PC-3 (cell line): ENCODE measurements at regions not wholly inside any gene's neighbourhood (a gene's known extent, or its start where the extent isn't known, plus 50 kb on each side); places are given as distances from the start of the nearest gene placed in this dataset.
"Not testable (repeated sequence)": the region's sequence is repeated elsewhere in the genome, so short reads cannot be mapped to it uniquely, and the experiment has no call there.

ENCODE experiments used
- ATAC-seq: fragments of 200-7000 bp; cut with Tn5 transposase; 2 replicates; pipeline ENCODE4 v1.9.1; 2020; ENCODE audit warnings: mild to moderate bottlenecking, moderate library complexity
- BruUV-seq: library from RNA; stranded (reverse); fragments of 400-500 nt; replicated peaks from 2 replicates; lab custom pipeline; 2021; lab: Mats Ljungman, UMichigan
- CTCF ChIA-PET: fragments of 300-600 bp; sonication (Branson Sonifier 250); formaldehyde crosslinking; loops from one replicate; lab custom pipeline; 2022; ENCODE audit warnings: antibody characterized with exemption; lab: Charles Lee
- POLR2A ChIA-PET: fragments of 300-600 bp; sonication (Branson Sonifier 250); formaldehyde crosslinking; loops from one replicate; lab custom pipeline; 2022; ENCODE audit warnings: antibody characterized with exemption; ENCODE audit not compliant: unreplicated experiment; lab: Charles Lee
- DNase-seq: peaks from one replicate; pipeline ENCODE4 v3.0.0-alpha.2; 2015
- H2AFZ ChIP-seq: fragments of 300-600 bp; sonication (generic); 2 replicates; pipeline ENCODE4 v1.6.0; 2016; ENCODE audit warnings: antibody characterized with exemption, low read length
- H3F3A ChIP-seq: fragments of 300-600 bp; sonication (generic); one replicate; pipeline ENCODE4 v1.6.0; 2017; ENCODE audit warnings: antibody characterized with exemption, low read length, control low read depth, mild to moderate bottlenecking; ENCODE audit not compliant: unreplicated experiment
- H3K27ac ChIP-seq: fragments of 300-600 bp; sonication (generic); 2 replicates; pipeline ENCODE4 v1.5.1; 2016; ENCODE audit warnings: mild to moderate bottlenecking, low read length
- H3K27me3 ChIP-seq: fragments of 300-600 bp; sonication (generic); 2 replicates; pipeline ENCODE4 v1.6.1; 2016; ENCODE audit warnings: low read length, mixed read lengths
- H3K36me3 ChIP-seq: fragments of 300-600 bp; sonication (generic); 2 replicates; pipeline ENCODE4 v1.6.1; 2016; ENCODE audit warnings: low read depth, mixed run types, low read length, mixed read lengths
- H3K4me1 ChIP-seq: fragments of 300-600 bp; sonication (generic); 2 replicates; pipeline ENCODE4 v1.5.1; 2016; ENCODE audit warnings: low read length; ENCODE audit not compliant: insufficient read depth
- H3K4me2 ChIP-seq: fragments of 300-600 bp; sonication (generic); 2 replicates; pipeline ENCODE4 v1.6.0; 2016; ENCODE audit warnings: low read length
- H3K4me3 ChIP-seq: fragments of 300-600 bp; sonication (generic); 2 replicates; pipeline ENCODE4 v1.5.1; 2016; ENCODE audit warnings: mild to moderate bottlenecking, low read length, mixed read lengths
- H3K79me2 ChIP-seq: fragments of 300-600 bp; sonication (generic); 2 replicates; pipeline ENCODE4 v1.6.1; 2017; ENCODE audit warnings: low read length, mixed read lengths
- H3K9ac ChIP-seq: fragments of 300-600 bp; sonication (generic); 2 replicates; pipeline ENCODE4 v1.6.0; 2016; ENCODE audit warnings: mild to moderate bottlenecking, low read length
- H3K9me2 ChIP-seq: fragments of 300-600 bp; sonication (generic); replicated peaks from 2 replicates; pipeline ENCODE4 v1.6.1; 2016; ENCODE audit warnings: mixed run types, low read length, mixed read lengths
- H3K9me3 ChIP-seq: fragments of 300-600 bp; sonication (generic); 2 replicates; pipeline ENCODE4 v1.6.1; 2016; ENCODE audit warnings: low read length, mixed read lengths
- H4K20me1 ChIP-seq: fragments of 300-600 bp; sonication (generic); 2 replicates; pipeline ENCODE4 v1.6.1; 2016; ENCODE audit warnings: low read length, mixed read lengths
- CTCF ChIP-seq: fragments of 300-600 bp; sonication (generic); conservative IDR thresholded peaks from 2 replicates; pipeline ENCODE4 v1.5.1; 2017; ENCODE audit warnings: antibody characterized with exemption, low read depth, mild to moderate bottlenecking, low read length
- EZH2 ChIP-seq: fragments of 300-600 bp; sonication (generic); IDR thresholded peaks from one replicate; pipeline ENCODE4 v1.6.1; 2017; ENCODE audit warnings: antibody characterized with exemption, mild to moderate bottlenecking, low read length; ENCODE audit not compliant: unreplicated experiment
- EZH2phosphoT487 ChIP-seq: fragments of 300-600 bp; sonication (generic); IDR thresholded peaks from 2 replicates; pipeline ENCODE4 v1.6.1; 2018; ENCODE audit warnings: mild to moderate bottlenecking, antibody characterized with exemption, low read length, borderline replicate concordance
- intact Hi-C: fragments of 100-400 bp; cut with micrococcal nuclease; formaldehyde crosslinking; loops from 2 replicates; pipeline ENCODE4 v1.9.0; 2023

DNA sequence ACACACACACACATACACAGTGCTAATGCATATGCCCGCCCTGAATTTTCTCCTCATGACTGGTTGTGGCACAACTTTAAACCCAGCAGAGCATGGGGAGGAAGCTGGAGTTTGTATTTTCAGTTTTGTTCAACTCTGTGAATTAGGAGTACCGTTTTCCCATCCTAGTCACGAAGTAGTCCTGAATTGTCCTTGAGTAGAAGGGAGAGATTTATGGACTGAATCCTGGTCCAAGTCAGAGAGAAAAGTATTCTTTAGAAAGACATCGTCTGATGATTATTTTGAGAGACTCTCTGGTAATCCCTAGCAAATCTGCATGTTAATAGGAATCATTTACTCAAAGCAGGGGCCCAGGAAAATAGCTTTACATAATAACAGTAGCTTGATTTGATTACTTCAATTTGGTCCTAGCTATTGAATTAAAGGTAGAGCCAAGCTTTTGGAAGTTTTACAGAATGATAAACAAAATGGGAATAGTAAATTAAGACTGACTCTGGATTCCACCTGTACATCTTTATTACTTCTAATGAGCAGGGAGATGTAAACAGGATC, 60.5 kb upstream of the OLIG2 start:
- TF ChIP-seq EZH2phosphoT487 (no peak), EZH2 (no peak), CTCF (no peak)

GRCh38 chr21:32966120-32966519, 59.6 kb upstream of the OLIG2 start:
- no peak overlapping the region for H3K4me2 ChIP-seq
- H4K20me1 ChIP-seq, result no peaks in the 10 kb centered on the region
- CTCF ChIA-PET, result interaction anchor here (1.0 kb wide), 1 partner anchor 26 kb away, joined by 4 read pairs; no protein-coding TSS in a partner anchor
- H3K36me3 ChIP-seq, result no peaks in the 10 kb centered on the region
- H3K27ac ChIP-seq, result no peak overlapping the region
- H3K9me2 ChIP-seq, result no peaks in the 10 kb centered on the region
- no peak overlapping the region for H2AFZ ChIP-seq
- no peaks in the 10 kb centered on the region for H3K79me2 ChIP-seq
- H3K9me3 ChIP-seq, result no peaks in the 10 kb centered on the region
- POLR2A ChIA-PET, result no interaction called here
- no peak overlapping the region for H3K4me3 ChIP-seq
- TF ChIP-seq EZH2phosphoT487 (no peak), EZH2 (no peak), CTCF (no peak)
- peaks cover 80% of the 10 kb centered on the region for H3K27me3 ChIP-seq
- BruUV-seq, result no TSS peak
- intact Hi-C loops, result no loop called here
- no peak for DNase-seq
- ATAC-seq, result no peak
- no peaks in the 10 kb centered on the region for H3K4me1 ChIP-seq
- no peak overlapping the region for H3K9ac ChIP-seq
- no peaks in the 10 kb centered on the region for H3F3A ChIP-seq

More for the DNA sequence above, 60.5 kb upstream of the OLIG2 start:
- H3K9me2 ChIP-seq, result no peaks in the 10 kb centered on the region
- H3K36me3 ChIP-seq, result no peaks in the 10 kb centered on the region
- no peak overlapping the region for H2AFZ ChIP-seq
- H3K4me2 ChIP-seq, result no peak overlapping the region
- H3K9me3 ChIP-seq, result no peaks in the 10 kb centered on the region
- no peaks in the 10 kb centered on the region for H3K4me1 ChIP-seq
- no peak overlapping the region for H3K27ac ChIP-seq
- no peaks in the 10 kb centered on the region for H3F3A ChIP-seq
- H3K9ac ChIP-seq, result no peak overlapping the region
- CTCF ChIA-PET, result interaction anchor here (1.0 kb wide), 1 partner anchor 25 kb away, joined by 4 read pairs; no protein-coding TSS in a partner anchor
- no peak overlapping the region for H3K4me3 ChIP-seq
- POLR2A ChIA-PET, result no interaction called here
- no peaks in the 10 kb centered on the region for H4K20me1 ChIP-seq
- H3K27me3 ChIP-seq, result peaks cover 83% of the 10 kb centered on the region
- H3K79me2 ChIP-seq, result no peaks in the 10 kb centered on the region
- DNase-seq (no peak), ATAC-seq (no peak)
- intact Hi-C loops, result no loop called here
- BruUV-seq, result no TSS peak

DNA sequence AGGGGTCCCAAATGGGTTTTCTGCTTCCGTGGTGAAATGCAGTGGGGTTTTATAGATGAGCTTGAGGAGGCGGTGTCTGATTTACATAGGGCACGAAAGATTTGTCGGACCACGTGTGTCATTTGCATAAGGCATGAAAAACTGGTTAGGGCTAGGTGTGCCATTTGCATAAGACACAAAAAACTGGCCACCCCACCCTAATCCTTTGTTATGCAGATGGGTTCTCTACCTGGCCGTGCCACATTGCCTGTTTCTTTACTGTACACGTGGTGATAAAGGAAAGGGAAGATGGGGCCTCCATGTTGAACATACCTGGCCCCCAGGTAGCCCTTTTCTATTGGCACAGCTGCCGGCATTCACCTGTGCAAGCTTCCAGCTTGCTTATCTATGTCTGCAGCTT, 57.6 kb upstream of the OLIG2 start:
- H3K9me3 ChIP-seq, H3K4me3 ChIP-seq, H3K27ac ChIP-seq, H3K36me3 ChIP-seq, H3K4me2 ChIP-seq, ATAC-seq, POLR2A ChIA-PET, DNase-seq, H3K9me2 ChIP-seq, H3K9ac ChIP-seq, H3K4me1 ChIP-seq, H3F3A ChIP-seq, intact Hi-C loops, H3K79me2 ChIP-seq, BruUV-seq, H4K20me1 ChIP-seq, H2AFZ ChIP-seq: not testable (repeated sequence)
- CTCF ChIA-PET, result interaction anchor here (0.6 kb wide), 1 partner anchor 162 kb away, joined by 3 read pairs; no protein-coding TSS in a partner anchor
- H3K27me3 ChIP-seq, result peaks cover 80% of the 10 kb centered on the region
